MG63 (cell line): ENCODE measurements at regions not wholly inside any gene's neighbourhood (a gene's known extent, or its start where the extent isn't known, plus 50 kb on each side); places are given as distances from the start of the nearest gene placed in this dataset.

Experiments used
- DNase-seq: peaks from one replicate; pipeline ENCODE4 v3.0.0-alpha.2; 2020
- H3K27me3 ChIP-seq: fragments of 250-450 bp; sonication (Bioruptor Pico); 2 replicates; pipeline ENCODE4 v1.5.1; 2020; ENCODE audit warnings: mild to moderate bottlenecking, moderate library complexity
- H3K36me3 ChIP-seq: fragments of 250-450 bp; sonication (Bioruptor Pico); 2 replicates; pipeline ENCODE4 v1.5.1; 2020; ENCODE audit warnings: mild to moderate bottlenecking, moderate library complexity
- H3K4me3 ChIP-seq: fragments of 250-450 bp; sonication (Bioruptor Pico); 2 replicates; pipeline ENCODE4 v1.5.1; 2020; ENCODE audit warnings: mild to moderate bottlenecking, moderate library complexity
- H3K9me3 ChIP-seq: fragments of 250-450 bp; sonication (Bioruptor Pico); 2 replicates; pipeline ENCODE4 v1.5.1; 2020; ENCODE audit warnings: mild to moderate bottlenecking, moderate library complexity

DNA sequence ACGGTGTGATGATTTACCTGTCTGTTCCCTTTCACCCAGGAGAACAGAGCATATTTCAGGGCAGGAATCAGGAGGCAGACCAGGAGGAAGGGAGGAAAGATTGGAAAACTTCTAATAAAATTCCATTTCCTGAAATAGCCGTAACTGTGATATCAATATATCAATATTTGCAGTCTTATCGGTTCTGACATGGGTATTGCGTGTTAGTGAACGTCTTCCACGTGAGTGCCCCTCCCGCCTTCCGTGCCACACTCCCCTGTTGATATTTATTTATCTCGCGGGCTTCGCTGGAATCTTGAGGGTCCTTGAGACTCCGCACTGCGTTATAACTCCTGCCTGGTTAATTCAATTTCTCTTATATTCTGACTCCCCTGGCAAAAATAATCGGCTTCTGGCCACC, 1160.4 kb downstream of the BRD1 start:
- H3K9me3 ChIP-seq, result no peaks in the 10 kb centered on the region; the same call in 1 of the 2 replicates
- DNase-seq, result no peak
- H3K27me3 ChIP-seq, result no peaks in the 10 kb centered on the region
- H3K36me3 ChIP-seq, result no peaks in the 10 kb centered on the region
- H3K4me3 ChIP-seq, result no peak overlapping the region

DNA sequence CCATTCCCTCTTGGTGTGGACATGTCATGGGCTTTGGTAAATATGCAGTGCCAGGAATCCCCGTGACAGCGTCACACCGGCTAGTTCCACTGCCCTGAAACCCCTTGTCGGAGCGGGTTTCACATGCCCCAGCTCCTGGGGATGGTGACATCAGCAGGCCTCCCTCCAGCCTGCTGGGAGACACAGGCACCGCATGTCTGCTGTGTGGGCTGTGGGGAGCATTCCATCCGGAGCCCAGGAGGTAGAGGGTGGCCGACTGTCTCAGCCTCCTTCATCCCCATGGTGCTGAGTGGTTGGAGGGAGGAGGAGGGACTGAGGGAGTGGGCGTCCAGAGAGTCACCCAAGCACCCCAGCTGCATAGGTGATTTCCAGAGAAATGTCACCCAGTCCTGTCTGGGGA, 1161.1 kb downstream of the BRD1 start:
- Histone ChIP-seq H3K9me3 (no peaks in the 10 kb centered on the region; the same call in 1 of the 2 replicates), H3K4me3 (no peak overlapping the region), H3K36me3 (no peaks in the 10 kb centered on the region), H3K27me3 (no peaks in the 10 kb centered on the region)
- DNase-seq, result no peak

- H3K4me3 ChIP-seq, result no peak overlapping the region
- no peaks in the 10 kb centered on the region for H3K27me3 ChIP-seq
- no peaks in the 10 kb centered on the region; the same call in 1 of the 2 replicates for H3K9me3 ChIP-seq
- DNase-seq, result no peak
- H3K36me3 ChIP-seq, result no peaks in the 10 kb centered on the region
Measured at GRCh38 chr22:48665311-48665995, 1162.2 kb downstream of the BRD1 start.

DNA sequence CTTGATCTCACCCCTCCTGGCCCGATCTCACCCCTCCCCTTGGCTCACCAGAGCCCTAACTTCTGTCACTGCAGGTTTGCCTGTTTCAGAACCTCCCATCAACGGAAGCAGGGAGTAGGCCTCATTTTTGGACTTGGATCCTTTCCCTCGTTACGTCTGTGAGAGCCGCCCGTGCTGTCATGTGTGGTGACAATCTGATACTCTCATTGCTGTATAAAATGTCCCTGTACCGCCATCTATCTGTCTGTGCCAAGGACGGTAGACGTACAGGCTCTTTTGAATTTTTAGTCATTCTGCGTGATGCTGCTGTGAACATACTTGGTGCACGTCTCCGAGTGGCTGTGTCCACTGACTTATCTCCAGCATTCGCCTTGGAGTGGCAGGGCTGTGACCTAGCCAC, 1163.1 kb downstream of the BRD1 start:
- DNase-seq, result no peak
- Histone ChIP-seq H3K9me3 (no peaks in the 10 kb centered on the region; the same call in 1 of the 2 replicates), H3K4me3 (no peak overlapping the region), H3K27me3 (no peaks in the 10 kb centered on the region), H3K36me3 (no peaks in the 10 kb centered on the region)

DNA sequence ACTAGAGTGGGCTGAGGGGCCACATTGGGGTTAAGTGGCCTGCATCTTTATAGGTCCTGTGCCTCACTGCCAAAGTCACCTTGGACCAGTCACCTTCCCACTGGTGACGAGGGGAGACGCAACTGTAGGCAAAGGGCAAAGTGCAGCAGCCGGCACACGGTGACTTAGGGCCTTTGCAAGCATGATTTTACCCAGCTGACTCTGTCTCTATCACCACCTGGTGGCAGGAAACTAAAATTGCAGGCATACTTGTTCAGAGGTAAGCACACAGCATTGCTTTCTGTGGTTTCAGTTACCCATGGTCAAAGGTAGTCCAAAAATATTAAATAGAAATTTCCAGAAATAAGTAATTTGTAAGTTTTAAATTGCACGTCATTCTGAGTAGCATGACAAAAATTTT, 1164.4 kb downstream of the BRD1 start:
- H3K27me3 ChIP-seq, result no peaks in the 10 kb centered on the region
- H3K4me3 ChIP-seq, result no peak overlapping the region
- H3K36me3 ChIP-seq, result no peaks in the 10 kb centered on the region
- no peak for DNase-seq
- no peaks in the 10 kb centered on the region; the same call in 1 of the 2 replicates for H3K9me3 ChIP-seq

- Histone ChIP-seq H3K36me3 (no peaks in the 10 kb centered on the region), H3K27me3 (no peaks in the 10 kb centered on the region), H3K9me3 (no peaks in the 10 kb centered on the region; the same call in 1 of the 2 replicates), H3K4me3 (no peak overlapping the region)
- DNase-seq, result no peak
Measured at GRCh38 chr22:48662476-48663135, 1165.1 kb downstream of the BRD1 start.

- no peak overlapping the region for H3K4me3 ChIP-seq
- no peak for DNase-seq
- no peaks in the 10 kb centered on the region; the same call in 1 of the 2 replicates for H3K9me3 ChIP-seq
- H3K27me3 ChIP-seq, result no peaks in the 10 kb centered on the region
- no peaks in the 10 kb centered on the region for H3K36me3 ChIP-seq
Measured at GRCh38 chr22:48661984-48662383, 1165.7 kb downstream of the BRD1 start.

DNA sequence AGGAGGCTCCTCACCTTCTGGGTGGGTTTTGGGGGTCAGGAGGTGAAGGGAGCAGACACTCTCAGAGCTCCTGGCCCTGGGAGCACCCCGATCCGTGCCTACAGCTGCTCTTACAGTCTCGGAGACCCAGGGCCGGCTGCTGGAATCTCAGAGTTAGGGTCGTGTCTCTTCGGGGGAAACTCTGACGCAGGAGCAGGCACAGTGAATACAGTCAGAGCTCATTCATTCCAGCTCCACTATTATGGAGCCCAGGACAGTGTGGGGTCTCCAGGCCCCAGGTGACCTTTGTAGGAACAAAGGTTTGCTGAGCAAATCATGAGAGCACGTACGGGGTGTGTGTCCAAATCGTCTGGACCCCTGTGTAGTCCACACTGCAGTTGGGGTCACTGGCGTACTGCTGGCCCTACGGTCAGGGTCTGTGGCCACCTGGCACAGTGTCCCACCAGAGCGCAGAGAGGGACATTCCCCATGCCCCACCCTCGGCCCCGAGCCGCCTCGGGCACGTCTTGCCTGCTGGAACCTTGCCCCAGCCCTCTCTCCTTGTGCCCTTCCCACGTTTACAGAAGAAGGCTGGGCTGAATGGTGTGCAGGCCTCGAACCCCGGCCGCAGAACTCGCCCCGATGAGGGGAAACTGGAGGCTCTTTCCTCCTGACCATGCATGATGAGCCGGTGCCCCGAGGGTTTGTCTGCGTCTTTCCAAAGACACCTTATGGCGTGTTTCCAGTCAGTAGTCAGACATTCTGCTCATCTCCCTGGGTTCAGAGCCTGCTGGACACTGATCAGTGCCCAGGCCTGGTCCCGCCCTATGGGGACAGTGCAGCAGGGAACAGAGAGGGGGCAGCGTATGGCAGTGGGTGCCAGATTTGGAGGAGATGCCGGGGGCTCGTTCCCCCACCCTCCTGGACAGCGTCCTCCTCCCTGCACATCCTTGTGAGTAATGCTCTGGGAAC, 1166.6 kb downstream of the BRD1 start:
- no peak for DNase-seq
- Histone ChIP-seq H3K27me3 (no peaks in the 10 kb centered on the region), H3K4me3 (no peak overlapping the region), H3K9me3 (no peaks in the 10 kb centered on the region; the same call in 1 of the 2 replicates), H3K36me3 (no peaks in the 10 kb centered on the region)

DNA sequence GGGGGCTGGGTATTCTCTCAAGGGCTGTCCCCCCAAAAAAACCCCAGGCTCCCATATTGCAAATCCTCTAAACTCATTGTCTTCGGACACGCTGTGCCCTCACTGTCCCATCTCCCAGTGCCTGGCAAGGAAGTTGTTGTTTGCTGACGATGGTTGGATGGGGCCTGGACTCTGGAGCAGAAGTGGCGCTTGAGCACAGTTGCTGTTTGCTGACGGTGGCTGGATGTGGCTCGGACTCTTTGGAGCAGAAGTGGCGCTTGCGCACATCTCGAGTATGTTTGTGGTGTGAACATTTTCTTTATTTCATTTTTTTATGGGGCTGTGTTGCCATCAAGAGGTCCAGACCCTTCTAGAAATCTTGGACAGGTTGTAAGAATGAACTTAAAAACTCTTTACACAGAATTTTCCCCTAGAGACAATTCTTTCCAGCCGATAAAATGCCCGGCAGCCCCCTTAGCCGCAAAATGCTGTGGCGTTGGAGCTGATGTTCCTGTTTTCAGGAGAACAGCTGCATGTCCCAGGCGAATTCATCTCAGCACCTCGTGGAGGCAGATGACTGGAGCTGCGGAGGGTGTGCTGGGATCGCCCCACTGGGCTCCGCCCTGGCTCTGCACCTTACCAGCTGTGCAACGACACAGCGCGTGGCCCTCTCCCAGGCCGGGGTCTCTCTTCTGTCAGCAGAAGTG, 1167.4 kb downstream of the BRD1 start:
- H3K4me3 ChIP-seq, result no peak overlapping the region
- DNase-seq, result no peak
- H3K9me3 ChIP-seq, result no peaks in the 10 kb centered on the region; the same call in 1 of the 2 replicates
- H3K36me3 ChIP-seq, result no peaks in the 10 kb centered on the region
- no peaks in the 10 kb centered on the region for H3K27me3 ChIP-seq

- no peak for DNase-seq
- H3K27me3 ChIP-seq, result no peaks in the 10 kb centered on the region
- no peaks in the 10 kb centered on the region; the same call in 1 of the 2 replicates for H3K9me3 ChIP-seq
- no peaks in the 10 kb centered on the region for H3K36me3 ChIP-seq
- no peak overlapping the region for H3K4me3 ChIP-seq
Measured at GRCh38 chr22:48659404-48659996, 1168.2 kb downstream of the BRD1 start.

- no peak overlapping the region for H3K4me3 ChIP-seq
- no peaks in the 10 kb centered on the region for H3K36me3 ChIP-seq
- H3K9me3 ChIP-seq, result no peaks in the 10 kb centered on the region
- no peak for DNase-seq
- H3K27me3 ChIP-seq, result no peaks in the 10 kb centered on the region
Measured at GRCh38 chr22:48658871-48659270, 1168.8 kb downstream of the BRD1 start.

DNA sequence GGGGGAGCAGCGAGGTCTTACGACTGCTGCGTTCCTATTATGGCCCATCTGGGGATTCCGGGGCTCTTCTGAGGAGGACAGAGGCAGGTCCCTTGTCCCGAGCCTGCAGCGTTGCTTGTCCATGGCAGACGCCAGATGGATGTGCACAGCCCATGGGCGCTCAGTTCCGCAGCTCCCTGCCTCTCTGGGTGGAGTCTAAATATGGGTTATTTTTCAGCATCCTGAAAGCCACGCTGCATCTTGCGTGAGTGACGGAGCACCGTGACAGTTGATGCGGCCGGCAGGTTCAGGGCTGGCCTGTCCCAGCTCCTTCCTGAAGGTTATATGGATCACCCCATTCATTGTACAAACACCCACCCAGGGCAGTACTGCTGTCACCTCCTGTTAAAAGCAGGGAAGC, 1169.4 kb downstream of the BRD1 start:
- no peaks in the 10 kb centered on the region for H3K36me3 ChIP-seq
- no peaks in the 10 kb centered on the region for H3K27me3 ChIP-seq
- H3K9me3 ChIP-seq, result no peaks in the 10 kb centered on the region
- H3K4me3 ChIP-seq, result no peak overlapping the region
- DNase-seq, result no peak

DNA sequence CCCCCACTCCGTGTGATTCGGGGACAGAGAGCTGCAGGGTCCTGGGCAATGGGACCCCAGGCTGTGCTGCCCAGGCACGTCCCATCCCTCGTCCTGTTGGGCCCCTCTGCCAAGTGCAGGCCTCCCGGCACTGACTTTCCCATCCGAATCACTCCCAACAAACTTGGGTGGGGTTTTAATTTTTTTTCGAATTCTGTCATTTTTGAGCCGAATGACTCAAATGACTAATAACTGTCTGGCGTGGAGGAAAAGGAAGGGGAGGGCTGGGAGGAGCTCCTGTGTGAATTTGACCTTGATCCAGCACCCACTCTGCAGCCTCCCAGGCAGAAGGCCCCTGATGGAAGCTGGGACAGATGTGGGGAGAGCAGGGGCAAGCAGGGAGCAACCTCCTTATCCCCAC, 1173.2 kb downstream of the BRD1 start:
- Histone ChIP-seq H3K36me3 (no peaks in the 10 kb centered on the region), H3K27me3 (no peaks in the 10 kb centered on the region), H3K9me3 (no peaks in the 10 kb centered on the region), H3K4me3 (no peak overlapping the region)
- DNase-seq, result peak; percentile 24

- no peak overlapping the region for H3K4me3 ChIP-seq
- H3K9me3 ChIP-seq, result no peaks in the 10 kb centered on the region
- H3K27me3 ChIP-seq, result no peaks in the 10 kb centered on the region
- DNase-seq, result no peak
- H3K36me3 ChIP-seq, result no peaks in the 10 kb centered on the region
Measured at GRCh38 chr22:48653929-48654328, 1173.7 kb downstream of the BRD1 start.

DNA sequence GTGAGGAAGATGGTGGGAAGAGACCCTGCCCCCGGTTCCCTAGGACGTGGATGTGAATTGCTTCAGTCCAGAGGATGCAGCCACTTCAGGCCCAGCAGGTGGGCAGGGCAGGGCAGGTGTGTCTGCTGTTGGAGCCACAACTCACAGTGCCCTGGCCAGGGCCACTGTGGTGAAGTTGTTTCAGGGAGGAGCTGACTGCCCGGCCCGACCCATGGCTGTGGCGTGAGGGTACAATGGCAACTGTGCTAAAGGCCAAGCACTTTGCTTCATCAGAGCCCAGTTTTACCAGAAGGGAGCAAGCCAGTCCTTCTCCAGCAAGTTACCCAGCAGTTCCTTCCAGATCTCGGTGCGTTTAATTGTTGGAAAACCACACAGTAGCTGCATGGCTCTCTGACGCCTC, 1174.4 kb downstream of the BRD1 start:
- H3K9me3 ChIP-seq, result no peaks in the 10 kb centered on the region
- no peak overlapping the region for H3K4me3 ChIP-seq
- no peaks in the 10 kb centered on the region for H3K36me3 ChIP-seq
- no peak for DNase-seq
- H3K27me3 ChIP-seq, result no peaks in the 10 kb centered on the region

- Histone ChIP-seq H3K9me3 (no peaks in the 10 kb centered on the region), H3K36me3 (no peaks in the 10 kb centered on the region), H3K27me3 (no peaks in the 10 kb centered on the region), H3K4me3 (no peak overlapping the region)
- DNase-seq, result no peak
Measured at GRCh38 chr22:48652796-48653195, 1174.9 kb downstream of the BRD1 start.
